NB4 (cell line): ENCODE measurements at regions not wholly inside any gene's neighbourhood (a gene's known extent, or its start where the extent isn't known, plus 50 kb on each side); places are given as distances from the start of the nearest gene placed in this dataset.
"Not testable (repeated sequence)": the region's sequence is repeated elsewhere in the genome, so short reads cannot be mapped to it uniquely, and the experiment has no call there.

ENCODE experiments used
- DNase-seq: peaks from one replicate; pipeline ENCODE4 v3.0.0; 2010; ENCODE audit warnings: low read depth
- H3K4me3 ChIP-seq: one replicate; pipeline ENCODE4 v1.5.1; 2011; ENCODE audit warnings: mild to moderate bottlenecking, low read depth, low read length, moderate library complexity
- MYC ChIP-seq: IDR thresholded peaks from 2 replicates; pipeline ENCODE4 v1.6.1; 2011; ENCODE audit warnings: low read depth, low read length
- POLR2A ChIP-seq: IDR thresholded peaks from 2 replicates; pipeline ENCODE4 v1.6.1; 2011; ENCODE audit warnings: mild to moderate bottlenecking; ENCODE audit not compliant: insufficient read length; ENCODE audit errors: extremely low read depth
- TF ChIP-seq, protein P1 (sequence below): IDR thresholded peaks from one replicate; pipeline ENCODE4 v1.5.1; 2012; ENCODE audit warnings: low read depth, low read length
- TF ChIP-seq, protein P2 (sequence below): IDR thresholded peaks from 2 replicates; pipeline ENCODE4 v1.6.1; 2011; ENCODE audit warnings: low read depth, low read length

DNA sequence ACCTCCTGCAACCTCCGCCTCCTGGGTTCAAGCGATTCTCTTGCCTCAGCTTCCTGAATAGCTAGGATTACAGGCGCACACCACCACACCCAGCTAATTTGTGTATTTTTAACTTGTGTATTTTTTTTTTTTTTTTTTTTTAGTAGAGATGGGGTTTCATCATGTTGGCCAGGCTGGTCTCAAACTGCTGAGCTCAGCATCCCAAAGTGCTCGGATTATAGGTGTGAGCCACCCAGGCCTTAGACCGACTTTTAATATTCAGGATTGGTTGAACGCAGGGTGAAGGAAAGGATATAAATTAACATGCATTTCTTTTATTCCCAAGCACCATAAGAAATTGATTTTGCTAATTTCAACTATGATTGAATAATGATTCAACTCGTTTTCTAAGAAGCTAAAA lies 798.6 kb downstream of the GATA3 start:
- H3K4me3 ChIP-seq = no peak overlapping the region
- DNase-seq = no peak
- TF ChIP-seq POLR2A = no peak
- TF ChIP-seq MYC = no peak
- TF ChIP-seq, protein P1, sequence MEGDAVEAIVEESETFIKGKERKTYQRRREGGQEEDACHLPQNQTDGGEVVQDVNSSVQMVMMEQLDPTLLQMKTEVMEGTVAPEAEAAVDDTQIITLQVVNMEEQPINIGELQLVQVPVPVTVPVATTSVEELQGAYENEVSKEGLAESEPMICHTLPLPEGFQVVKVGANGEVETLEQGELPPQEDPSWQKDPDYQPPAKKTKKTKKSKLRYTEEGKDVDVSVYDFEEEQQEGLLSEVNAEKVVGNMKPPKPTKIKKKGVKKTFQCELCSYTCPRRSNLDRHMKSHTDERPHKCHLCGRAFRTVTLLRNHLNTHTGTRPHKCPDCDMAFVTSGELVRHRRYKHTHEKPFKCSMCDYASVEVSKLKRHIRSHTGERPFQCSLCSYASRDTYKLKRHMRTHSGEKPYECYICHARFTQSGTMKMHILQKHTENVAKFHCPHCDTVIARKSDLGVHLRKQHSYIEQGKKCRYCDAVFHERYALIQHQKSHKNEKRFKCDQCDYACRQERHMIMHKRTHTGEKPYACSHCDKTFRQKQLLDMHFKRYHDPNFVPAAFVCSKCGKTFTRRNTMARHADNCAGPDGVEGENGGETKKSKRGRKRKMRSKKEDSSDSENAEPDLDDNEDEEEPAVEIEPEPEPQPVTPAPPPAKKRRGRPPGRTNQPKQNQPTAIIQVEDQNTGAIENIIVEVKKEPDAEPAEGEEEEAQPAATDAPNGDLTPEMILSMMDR = no peak
- TF ChIP-seq, protein P2, sequence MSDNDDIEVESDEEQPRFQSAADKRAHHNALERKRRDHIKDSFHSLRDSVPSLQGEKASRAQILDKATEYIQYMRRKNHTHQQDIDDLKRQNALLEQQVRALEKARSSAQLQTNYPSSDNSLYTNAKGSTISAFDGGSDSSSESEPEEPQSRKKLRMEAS = no peak

DNA sequence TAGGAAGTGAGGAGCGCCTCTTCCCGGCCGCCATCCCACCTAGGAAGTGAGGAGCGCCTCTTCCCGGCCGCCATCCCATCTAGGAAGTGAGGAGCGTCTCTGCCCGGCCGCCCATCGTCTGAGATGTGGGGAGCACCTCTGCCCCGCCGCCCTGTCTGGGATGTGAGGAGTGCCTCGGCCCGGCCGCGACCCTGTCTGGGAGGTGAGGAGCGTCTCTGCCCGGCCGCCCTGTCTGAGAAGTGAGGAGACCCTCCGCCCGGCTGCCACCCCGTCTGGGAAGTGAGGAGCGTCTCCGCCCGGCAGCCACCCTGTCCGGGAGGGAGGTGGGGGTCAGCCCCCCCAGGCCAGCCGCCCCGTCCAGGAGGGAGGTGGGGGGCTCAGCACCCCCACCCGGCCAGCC lies 814.4 kb downstream of the GATA3 start:
- not testable (repeated sequence) for H3K4me3 ChIP-seq, DNase-seq

DNA sequence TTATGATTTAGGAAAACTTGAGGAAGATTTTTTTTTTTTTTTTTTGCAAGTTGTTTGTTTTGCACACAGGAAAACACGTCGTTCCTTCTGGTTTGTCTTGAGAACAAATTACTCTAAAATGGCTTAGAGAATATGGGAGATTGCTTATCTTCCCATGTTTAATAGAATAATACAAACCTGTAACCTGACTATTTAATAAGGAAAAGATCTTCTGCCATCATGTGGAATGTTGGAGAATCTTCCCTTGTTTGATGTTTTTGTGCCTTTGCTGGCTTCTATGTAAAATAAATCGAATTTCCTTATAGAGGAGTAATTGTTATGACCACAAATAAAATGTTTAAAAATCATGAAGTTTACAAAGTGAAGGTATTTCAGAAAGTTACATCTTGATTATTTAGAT lies 818.8 kb downstream of the GATA3 start:
- no peak overlapping the region for H3K4me3 ChIP-seq

DNA sequence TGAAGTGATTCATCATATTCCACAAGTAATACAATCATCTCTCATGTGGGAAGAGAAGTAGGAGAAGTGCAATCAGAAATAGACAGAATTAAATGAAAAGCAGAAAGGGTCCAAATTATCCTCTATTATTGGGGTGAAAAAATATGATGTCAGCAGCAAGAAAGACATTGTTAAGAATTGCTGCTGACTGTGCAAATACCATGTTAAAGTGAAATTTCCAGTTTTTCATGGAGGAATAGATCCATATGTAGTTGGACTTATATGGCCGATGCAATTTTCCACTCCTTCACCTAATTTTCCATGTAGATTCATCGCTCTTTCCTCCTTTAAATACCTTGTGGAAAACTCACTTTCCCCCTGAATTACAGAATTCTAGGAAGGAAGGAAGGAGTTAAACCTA lies 819.8 kb downstream of the GATA3 start:
- no peak overlapping the region for H3K4me3 ChIP-seq
- no peak for TF ChIP-seq MYC
- TF ChIP-seq, protein P2 = no peak
- TF ChIP-seq, protein P1 = no peak
- no peak for TF ChIP-seq POLR2A
- DNase-seq = no peak

More for the DNA sequence above, 818.8 kb downstream of the GATA3 start:
- TF ChIP-seq MYC = no peak
- TF ChIP-seq, protein P2 = no peak
- TF ChIP-seq, protein P1 = no peak
- DNase-seq = no peak

DNA sequence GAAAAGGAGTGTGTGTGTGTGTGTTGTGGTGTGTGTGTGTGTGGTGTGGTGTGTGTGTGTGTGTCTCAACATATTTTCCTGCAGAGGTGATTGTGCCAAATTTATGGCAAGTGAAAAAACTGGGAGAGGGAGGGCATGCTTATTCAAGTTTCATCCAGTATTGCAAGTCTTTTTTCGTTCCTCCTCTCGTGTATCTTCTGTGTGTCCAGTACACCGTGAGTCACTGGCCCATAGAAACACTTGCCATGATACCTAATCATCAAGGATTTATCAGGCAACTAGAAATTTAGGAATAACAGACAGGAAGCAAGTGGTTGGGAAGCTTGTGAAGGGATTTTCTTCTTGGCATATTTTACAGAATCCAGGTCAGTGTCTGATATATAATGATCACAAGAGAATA lies 820.5 kb downstream of the GATA3 start:
- TF ChIP-seq MYC (no peak), POLR2A (no peak)
- TF ChIP-seq, protein P1 = no peak
- TF ChIP-seq, protein P2 = no peak
- H3K4me3 ChIP-seq = no peak overlapping the region
- DNase-seq = no peak

DNA sequence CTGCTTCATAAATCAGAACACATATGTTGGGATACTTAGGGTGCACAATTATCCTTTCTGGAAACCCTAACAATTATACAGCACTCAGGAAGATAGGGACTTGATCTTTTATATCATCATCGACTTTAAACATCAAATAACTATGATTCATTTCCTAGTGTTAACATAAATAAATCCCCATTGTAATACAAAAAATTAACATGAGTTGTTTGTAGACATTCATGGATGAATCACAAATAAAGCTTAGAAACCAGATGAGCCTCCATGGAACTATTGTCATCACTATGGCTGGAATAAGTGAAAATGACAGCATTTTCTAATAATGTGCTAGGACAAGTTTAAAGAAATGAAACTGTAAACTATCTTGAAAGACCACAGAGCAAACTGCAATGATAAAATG lies 821.7 kb downstream of the GATA3 start:
- DNase-seq = no peak
- no peak overlapping the region for H3K4me3 ChIP-seq
- TF ChIP-seq, protein P1 = no peak
- TF ChIP-seq POLR2A (no peak), MYC (no peak)
- TF ChIP-seq, protein P2 = no peak
